Rectal smooth muscle tissue (tissue), 1 donor: ENCODE measurements at regions not wholly inside any gene's neighbourhood (a gene's known extent, or its start where the extent isn't known, plus 50 kb on each side); places are given as distances from the start of the nearest gene placed in this dataset.

Source experiments
- H3K27ac ChIP-seq: one replicate; pipeline ENCODE4 v1.7.0; 2013; ENCODE audit warnings: low read depth, low read length, inconsistent platforms
- H3K27me3 ChIP-seq: one replicate; pipeline ENCODE4 v1.7.0; 2013; ENCODE audit warnings: low read length; ENCODE audit not compliant: control insufficient read depth, insufficient read depth
- H3K36me3 ChIP-seq: one replicate; pipeline ENCODE4 v1.7.0; 2013; ENCODE audit warnings: low read length; ENCODE audit not compliant: control insufficient read depth, insufficient read depth
- H3K4me1 ChIP-seq: one replicate; pipeline ENCODE4 v1.7.0; 2013; ENCODE audit warnings: low read length; ENCODE audit not compliant: control insufficient read depth, insufficient read depth
- H3K4me3 ChIP-seq: one replicate; pipeline ENCODE4 v1.7.0; 2013; ENCODE audit warnings: low read length
- H3K9ac ChIP-seq: one replicate; pipeline ENCODE4 v1.7.0; 2013; ENCODE audit warnings: low read length

DNA sequence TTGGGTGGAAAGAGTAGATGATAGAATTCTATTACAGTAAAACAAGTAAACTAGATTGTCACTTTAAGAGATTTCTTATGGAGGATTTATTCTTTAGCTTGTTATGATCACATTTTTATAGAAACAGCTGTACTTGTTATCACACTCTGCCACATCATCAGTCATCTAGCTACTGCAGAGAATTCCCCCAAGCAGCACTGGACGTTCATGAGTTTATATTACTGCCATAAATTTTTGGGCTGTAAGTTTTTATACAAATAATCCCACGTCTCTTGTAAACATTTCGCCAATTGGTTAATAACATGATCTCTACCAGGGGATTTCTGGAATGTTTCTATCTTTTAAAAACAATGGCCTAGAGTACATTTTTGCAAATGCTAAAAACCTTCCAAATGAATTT, 238.8 kb downstream of the POLR1F start:
- no peak overlapping the region for H3K9ac ChIP-seq
- no peaks in the 10 kb centered on the region for H3K4me1 ChIP-seq
- H3K4me3 ChIP-seq: no peak overlapping the region
- no peaks in the 10 kb centered on the region for H3K36me3 ChIP-seq
- no peaks in the 10 kb centered on the region for H3K27me3 ChIP-seq
- no peak overlapping the region for H3K27ac ChIP-seq

DNA sequence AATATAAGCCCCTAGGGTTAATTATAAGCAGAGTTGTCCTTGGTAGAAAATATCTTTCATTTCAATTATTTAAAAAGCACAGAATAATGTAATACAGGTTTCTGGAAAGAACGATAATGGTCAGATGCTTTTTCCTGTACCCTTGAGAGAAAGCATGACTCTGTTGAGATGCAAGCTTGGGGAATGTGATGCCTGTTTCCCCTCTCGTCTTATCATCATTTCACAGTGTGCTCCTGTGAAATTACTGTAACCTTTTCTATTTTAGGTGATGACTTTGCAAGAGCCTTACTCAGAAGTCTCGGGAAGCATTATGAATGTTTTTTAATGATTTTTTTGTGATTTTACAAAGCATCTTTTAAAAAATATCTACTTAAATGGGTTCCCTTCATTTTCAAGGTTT, 243.0 kb downstream of the POLR1F start:
- no peaks in the 10 kb centered on the region for H3K4me1 ChIP-seq
- H3K27me3 ChIP-seq: no peaks in the 10 kb centered on the region
- H3K4me3 ChIP-seq: no peak overlapping the region
- H3K9ac ChIP-seq: no peak overlapping the region
- H3K36me3 ChIP-seq: no peaks in the 10 kb centered on the region
- no peak overlapping the region for H3K27ac ChIP-seq

DNA sequence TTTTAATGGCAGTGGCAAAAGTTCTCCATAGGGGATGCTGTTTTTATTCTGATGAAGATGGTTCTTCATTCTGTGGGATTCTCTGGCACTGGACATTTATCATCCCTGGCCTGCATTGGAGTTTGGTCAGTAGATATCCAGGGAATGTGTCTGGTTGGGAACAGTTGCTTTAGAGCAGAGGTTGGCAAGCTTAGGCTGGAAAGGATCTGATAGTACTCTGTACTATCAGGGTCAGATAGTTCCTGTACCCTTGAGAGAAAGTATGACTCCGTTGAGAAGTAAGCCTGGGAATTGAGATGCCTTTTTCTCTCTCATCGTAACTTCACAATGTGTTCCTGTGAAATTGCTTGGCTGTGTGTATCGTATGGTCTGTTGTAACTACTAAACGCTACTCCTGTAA, 244.1 kb downstream of the POLR1F start:
- H3K27ac ChIP-seq: no peak overlapping the region
- no peaks in the 10 kb centered on the region for H3K4me1 ChIP-seq
- H3K9ac ChIP-seq: no peak overlapping the region
- no peak overlapping the region for H3K4me3 ChIP-seq
- no peaks in the 10 kb centered on the region for H3K36me3 ChIP-seq
- no peaks in the 10 kb centered on the region for H3K27me3 ChIP-seq

DNA sequence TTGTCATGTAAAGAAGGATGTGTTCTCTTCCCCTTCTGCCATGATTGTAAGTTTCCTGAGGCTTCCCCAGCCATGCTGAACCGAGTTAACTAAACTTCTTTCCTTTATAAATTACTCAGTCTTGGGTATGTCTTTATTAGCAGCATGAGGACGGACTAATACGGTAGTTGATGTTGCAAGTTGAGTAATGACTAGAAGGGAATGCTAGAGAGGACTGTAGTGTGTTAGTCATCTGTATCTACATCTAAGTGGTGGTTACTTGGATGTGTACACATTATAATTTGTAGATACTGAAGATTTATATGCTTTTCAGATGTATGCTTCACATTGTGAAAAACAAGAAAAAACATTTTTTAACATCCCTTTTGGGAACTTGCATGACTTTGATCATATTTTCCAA, 244.6 kb downstream of the POLR1F start:
- H3K36me3 ChIP-seq: no peaks in the 10 kb centered on the region

DNA sequence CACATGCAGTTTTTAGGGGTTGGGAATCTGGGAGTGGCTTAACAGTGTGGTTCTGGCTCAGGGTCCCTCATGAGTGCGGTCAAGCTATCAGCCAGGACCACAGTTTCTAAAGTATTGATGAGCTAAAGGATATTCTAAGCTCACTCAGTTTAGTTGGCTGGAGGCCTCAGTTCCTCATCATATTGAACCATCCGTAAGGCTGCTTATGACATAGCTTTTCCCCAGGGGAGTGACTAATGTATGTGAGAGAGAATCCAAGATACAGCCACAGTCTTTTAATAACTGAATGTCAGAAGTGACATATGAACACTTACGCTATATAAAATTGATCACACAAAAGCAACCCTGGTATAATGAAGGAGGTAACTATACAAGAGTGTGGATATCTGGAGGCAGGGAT, 245.3 kb downstream of the POLR1F start:
- Histone ChIP-seq H3K36me3 (no peaks in the 10 kb centered on the region), H3K9ac (no peak overlapping the region), H3K4me3 (no peak overlapping the region), H3K27me3 (no peaks in the 10 kb centered on the region), H3K4me1 (no peaks in the 10 kb centered on the region), H3K27ac (no peak overlapping the region)

More for the DNA sequence above, 244.6 kb downstream of the POLR1F start:
- Histone ChIP-seq H3K27ac (no peak overlapping the region), H3K9ac (no peak overlapping the region), H3K4me3 (no peak overlapping the region), H3K27me3 (no peaks in the 10 kb centered on the region), H3K4me1 (no peaks in the 10 kb centered on the region)

DNA sequence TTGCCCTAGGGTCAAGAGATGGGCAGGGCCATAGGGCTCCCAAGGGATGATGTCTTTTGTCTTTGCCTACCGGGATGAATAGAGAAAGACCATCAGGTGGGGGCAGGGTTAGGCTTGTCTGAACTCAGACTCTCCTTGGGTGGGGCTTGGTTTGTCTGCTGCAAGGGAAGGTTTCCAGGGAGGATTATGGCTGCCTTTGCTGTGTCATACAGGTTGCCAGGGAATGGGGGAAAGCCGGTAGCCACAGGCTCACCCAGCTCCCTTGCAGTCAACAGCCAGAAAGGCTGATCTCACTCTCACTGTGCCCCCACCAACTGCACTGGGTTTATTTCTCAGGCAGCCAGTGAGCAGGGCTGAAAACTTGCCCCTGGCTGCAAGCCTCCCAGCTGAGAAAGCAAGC, 253.2 kb downstream of the POLR1F start:
- no peak overlapping the region for H3K9ac ChIP-seq
- no peaks in the 10 kb centered on the region for H3K27me3 ChIP-seq
- no peaks in the 10 kb centered on the region for H3K4me1 ChIP-seq
- H3K4me3 ChIP-seq: no peak overlapping the region
- H3K27ac ChIP-seq: no peak overlapping the region
- no peaks in the 10 kb centered on the region for H3K36me3 ChIP-seq

DNA sequence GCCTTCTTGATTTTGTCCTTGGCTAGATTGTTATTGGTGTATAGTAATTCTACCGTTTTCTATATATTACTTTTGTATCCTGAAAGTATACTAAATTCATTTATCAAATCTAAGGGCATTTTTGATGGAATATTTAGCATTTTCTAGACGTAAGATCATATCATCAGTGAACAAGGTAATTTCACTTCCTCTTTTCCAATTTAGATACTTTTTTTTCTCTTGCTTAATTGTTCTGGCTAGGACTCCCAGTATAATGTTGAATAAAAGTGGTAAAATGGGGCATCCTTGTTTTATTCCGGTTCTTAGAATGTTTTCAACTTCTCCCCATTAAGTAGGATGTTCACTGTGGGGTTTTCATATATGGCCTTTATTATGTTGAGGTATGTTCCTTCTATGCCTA, 260.7 kb downstream of the POLR1F start:
- H3K9ac ChIP-seq: no peak overlapping the region
- no peak overlapping the region for H3K4me3 ChIP-seq
- H3K27ac ChIP-seq: no peak overlapping the region
- H3K4me1 ChIP-seq: no peaks in the 10 kb centered on the region
- H3K27me3 ChIP-seq: no peaks in the 10 kb centered on the region
- H3K36me3 ChIP-seq: no peaks in the 10 kb centered on the region

DNA sequence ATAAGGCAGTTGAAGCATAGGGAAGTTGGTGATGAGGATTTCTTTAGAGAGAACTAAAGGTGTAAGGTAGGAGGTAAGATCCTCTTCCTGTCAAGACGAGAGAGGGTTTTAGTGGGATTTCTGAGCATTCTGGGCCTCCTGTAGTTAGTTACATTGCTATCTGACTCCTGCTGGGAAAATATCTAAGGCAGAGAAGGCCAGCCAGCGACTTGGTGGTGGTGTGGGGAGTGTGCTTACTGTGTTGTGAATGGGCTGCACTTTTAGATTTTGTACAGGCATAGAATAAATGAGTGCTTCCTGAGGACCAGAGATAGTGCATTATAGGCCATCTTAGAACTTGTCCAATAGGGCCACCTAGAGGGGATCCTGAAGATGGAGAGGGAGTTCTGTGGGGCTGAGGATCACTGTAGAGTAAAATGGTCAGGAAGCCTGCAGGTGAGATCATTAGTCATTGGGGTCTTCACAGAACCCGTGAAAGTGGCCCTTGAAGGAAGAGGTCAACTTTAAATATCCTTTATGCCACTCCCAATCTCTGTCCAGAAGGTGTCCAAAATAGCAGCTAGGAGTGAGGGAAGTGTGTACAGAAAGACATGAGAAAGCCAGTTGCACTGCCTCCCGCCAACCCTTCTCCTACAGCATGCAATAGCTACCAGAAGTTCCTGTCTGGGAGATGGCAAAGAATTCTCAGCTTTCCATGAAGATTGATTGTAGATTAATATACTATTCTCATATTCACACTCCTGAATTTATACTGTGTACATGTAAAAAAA, 266.6 kb downstream of the POLR1F start:
- H3K27ac ChIP-seq: no peak overlapping the region
- H3K9ac ChIP-seq: no peak overlapping the region
- H3K4me1 ChIP-seq: no peaks in the 10 kb centered on the region
- no peaks in the 10 kb centered on the region for H3K36me3 ChIP-seq
- H3K27me3 ChIP-seq: no peaks in the 10 kb centered on the region
- no peak overlapping the region for H3K4me3 ChIP-seq

DNA sequence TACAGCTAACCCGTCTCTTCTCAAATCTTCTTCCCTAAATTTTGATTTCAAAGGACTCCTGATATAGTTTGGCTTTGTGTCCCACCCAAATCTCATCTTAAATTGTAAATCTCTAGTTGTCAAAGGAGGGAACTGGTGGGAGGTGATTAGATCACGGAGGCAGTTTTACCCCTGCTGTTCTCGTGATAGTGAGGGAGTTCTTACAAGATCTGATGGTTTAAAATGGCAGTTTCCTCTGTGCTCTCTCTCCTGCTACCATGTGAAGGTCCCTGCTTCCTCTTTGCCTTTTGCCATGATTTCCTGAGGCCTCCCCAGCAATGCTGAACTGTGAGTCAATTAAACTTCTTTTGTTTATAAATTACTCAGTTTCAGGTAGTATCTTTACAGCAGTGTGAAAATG, 269.3 kb downstream of the POLR1F start:
- no peaks in the 10 kb centered on the region for H3K4me1 ChIP-seq
- no peak overlapping the region for H3K27ac ChIP-seq
- no peak overlapping the region for H3K9ac ChIP-seq
- H3K4me3 ChIP-seq: no peak overlapping the region
- no peaks in the 10 kb centered on the region for H3K36me3 ChIP-seq
- H3K27me3 ChIP-seq: no peaks in the 10 kb centered on the region

DNA sequence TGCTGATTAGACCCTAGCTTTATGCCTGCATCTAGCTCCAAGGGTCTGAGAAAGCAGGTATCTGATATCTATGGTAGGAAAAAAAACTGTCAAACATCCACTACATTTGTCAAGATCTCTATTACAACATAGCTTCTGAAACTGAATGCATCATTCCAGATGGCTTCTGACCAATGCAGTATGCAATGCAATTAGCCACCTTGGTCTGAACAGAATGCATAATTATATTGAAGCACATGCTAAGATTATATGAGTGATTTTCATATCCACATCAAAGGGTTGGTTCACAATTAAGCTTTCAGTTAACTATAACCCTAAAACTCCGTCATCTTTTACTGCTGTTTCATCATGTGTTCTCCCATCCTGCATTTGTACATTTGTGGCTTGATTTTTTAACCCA, 271.4 kb downstream of the POLR1F start:
- H3K36me3 ChIP-seq: no peaks in the 10 kb centered on the region
- no peaks in the 10 kb centered on the region for H3K4me1 ChIP-seq
- H3K9ac ChIP-seq: no peak overlapping the region
- H3K4me3 ChIP-seq: no peak overlapping the region
- no peaks in the 10 kb centered on the region for H3K27me3 ChIP-seq
- no peak overlapping the region for H3K27ac ChIP-seq

DNA sequence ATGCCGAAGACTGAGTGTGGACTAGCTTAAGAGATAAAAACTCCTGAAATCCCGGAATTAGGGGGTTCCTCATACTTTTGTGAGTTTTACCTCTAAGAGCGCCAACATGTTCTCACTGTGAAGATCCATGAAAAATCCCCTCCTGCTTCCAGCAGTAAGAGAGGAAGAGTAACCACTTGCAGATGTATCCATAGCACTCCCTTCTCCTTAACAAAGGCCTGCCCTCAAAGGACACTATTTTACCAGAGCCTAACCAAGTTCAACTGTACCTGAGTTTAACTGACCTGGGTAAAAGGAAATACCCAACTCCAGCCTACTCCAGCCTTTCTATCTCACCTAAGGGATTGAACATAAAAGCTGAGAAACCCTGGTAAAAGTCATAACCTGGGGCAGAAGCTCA, 280.9 kb downstream of the POLR1F start:
- H3K27me3 ChIP-seq: no peaks in the 10 kb centered on the region
- H3K4me3 ChIP-seq: no peak overlapping the region
- no peak overlapping the region for H3K27ac ChIP-seq
- no peaks in the 10 kb centered on the region for H3K36me3 ChIP-seq
- H3K9ac ChIP-seq: no peak overlapping the region
- no peaks in the 10 kb centered on the region for H3K4me1 ChIP-seq

DNA sequence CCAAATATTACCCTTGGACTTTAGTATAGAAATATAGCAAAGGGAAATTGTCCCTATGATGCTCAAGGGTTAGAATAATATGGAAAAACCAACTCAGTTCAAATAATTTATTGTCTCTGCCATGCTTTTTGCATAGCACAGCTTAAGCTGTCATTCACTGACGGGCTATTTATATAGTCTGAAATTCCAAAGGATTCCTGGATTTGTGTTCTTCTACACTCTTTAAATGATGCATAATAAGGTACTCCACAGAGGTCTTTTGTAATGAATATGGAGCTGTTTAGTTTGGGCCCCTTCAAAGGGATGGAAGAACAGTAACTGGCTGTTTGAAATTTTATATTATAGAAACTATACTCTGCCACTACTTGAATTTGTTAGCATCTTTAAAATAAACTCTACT, 276.6 kb upstream of the FERD3L start:
- no peak overlapping the region for H3K9ac ChIP-seq
- H3K27ac ChIP-seq: no peak overlapping the region
- H3K4me3 ChIP-seq: no peak overlapping the region
- H3K27me3 ChIP-seq: no peaks in the 10 kb centered on the region
- no peaks in the 10 kb centered on the region for H3K36me3 ChIP-seq
- no peaks in the 10 kb centered on the region for H3K4me1 ChIP-seq

DNA sequence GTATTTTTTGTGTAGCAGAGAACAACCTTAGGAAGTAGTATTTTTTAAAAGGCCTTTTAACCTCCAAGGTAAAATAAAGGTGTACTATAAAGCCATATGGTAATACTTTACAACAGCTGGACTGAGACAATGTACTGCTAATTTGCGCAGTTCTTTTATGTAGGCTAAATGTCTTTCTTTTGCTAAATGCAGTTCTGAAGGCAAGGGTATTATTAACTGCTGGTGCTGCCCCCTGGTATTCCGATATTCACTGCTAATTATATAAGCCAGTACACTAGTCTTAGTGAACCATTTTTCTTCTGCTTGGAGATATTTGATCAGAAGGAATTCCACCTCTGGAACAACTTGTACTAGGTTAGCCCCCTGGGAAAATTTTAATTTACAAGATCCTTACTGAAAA, 272.0 kb upstream of the FERD3L start:
- Histone ChIP-seq H3K4me3 (no peak overlapping the region), H3K27me3 (no peaks in the 10 kb centered on the region), H3K4me1 (no peaks in the 10 kb centered on the region), H3K36me3 (no peaks in the 10 kb centered on the region), H3K27ac (no peak overlapping the region), H3K9ac (no peak overlapping the region)
